Adrenal gland (tissue), 9 donors: ENCODE measurements at regions not wholly inside any gene's neighbourhood (a gene's known extent, or its start where the extent isn't known, plus 50 kb on each side); places are given as distances from the start of the nearest gene placed in this dataset.

Experiments used
- DNase-seq, 7 donors: peaks; one replicate each; pipeline ENCODE4 v3.0.0-alpha.2; 2019 to 2020
- H3K27ac ChIP-seq, 5 donors: fragments of 200-600 bp; sonication (generic) in 4 of 5; 1 replicate in 3 of 5; 2 replicates in 2 of 5; pipeline versions ENCODE4 v1.5.1 to v1.8.0; 2016 to 2020; ENCODE audit warnings: mild to moderate bottlenecking in 1 of 5
- H3K27me3 ChIP-seq: fragments of 200-600 bp; 2 replicates; pipeline ENCODE4 v1.8.0; 2021
- H3K36me3 ChIP-seq, 2 donors: fragments of 200-600 bp; replicated peaks in 1 of 2; 1 replicate in 1 of 2; 2 replicates in 1 of 2; pipeline versions ENCODE4 v1.5.1 to v1.8.0; 2018 to 2022
- H3K4me1 ChIP-seq, 2 donors: fragments of 200-600 bp; replicated peaks in 1 of 2; 1 replicate in 1 of 2; 2 replicates in 1 of 2; pipeline versions ENCODE4 v1.5.1 to v1.8.0; 2018 to 2021
- H3K4me3 ChIP-seq, 4 donors: fragments of 200-600 bp; sonication (generic) in 3 of 4; one replicate each; pipeline ENCODE4 v1.5.1; 2016 to 2018
- H3K9me3 ChIP-seq, 3 donors: fragments of 200-600 bp; sonication (generic) in 1 of 3; replicated peaks in 1 of 3; 1 replicate in 2 of 3; 2 replicates in 1 of 3; pipeline versions ENCODE4 v1.5.1 to v1.8.0; 2016 to 2021
- POLR2A ChIP-seq, 2 donors: fragments of 450-650 bp; IDR thresholded peaks; one replicate each; pipeline ENCODE4 v1.6.1; 2017; ENCODE audit warnings: antibody characterized with exemption in 2 of 2, mild to moderate bottlenecking in 2 of 2, moderate library complexity in 1 of 2
- WGBS, 4 donors: extraction: QIAGEN DNeasy Blood & Tissue Kit in 2 of 4; methylation state at CpG; one replicate each; pipeline versions ENCODE4 v1.1.5 to v1.1.7; 2013 to 2017; 5-methylcytosine and 5-hydroxymethylcytosine counted together
- intact Hi-C, 2 donors: fragments of 100-400 bp; cut with DNase I; formaldehyde crosslinking; loops; one replicate each; pipeline versions ENCODE4 v1.14.1 to v1.15.0; 2022 to 2023
- TF ChIP-seq, protein P1 (sequence below), 6 experiments: fragments of 450-650 bp in 4 of 6; fragments of 200-600 bp in 2 of 6; sonication (generic) in 1 of 6; IDR thresholded peaks; 1 replicate in 5 of 6; 2 replicates in 1 of 6; pipeline versions ENCODE4 v1.5.1 to v1.8.0; 2016 to 2021; ENCODE audit warnings: antibody characterized with exemption in 6 of 6, mild to moderate bottlenecking in 2 of 6, moderate library complexity in 1 of 6
- donor health status: healthy with polysubstance abuse.
- donor health status: Bipolar disorder and iron deficiency.
- donor health status: DM: yes; HTN: yes; CAD: no.
- donor health status: DM: no; HTN: no; CAD: no.
- donor health status: DM: no; HTN: no; CAD: no.

DNA sequence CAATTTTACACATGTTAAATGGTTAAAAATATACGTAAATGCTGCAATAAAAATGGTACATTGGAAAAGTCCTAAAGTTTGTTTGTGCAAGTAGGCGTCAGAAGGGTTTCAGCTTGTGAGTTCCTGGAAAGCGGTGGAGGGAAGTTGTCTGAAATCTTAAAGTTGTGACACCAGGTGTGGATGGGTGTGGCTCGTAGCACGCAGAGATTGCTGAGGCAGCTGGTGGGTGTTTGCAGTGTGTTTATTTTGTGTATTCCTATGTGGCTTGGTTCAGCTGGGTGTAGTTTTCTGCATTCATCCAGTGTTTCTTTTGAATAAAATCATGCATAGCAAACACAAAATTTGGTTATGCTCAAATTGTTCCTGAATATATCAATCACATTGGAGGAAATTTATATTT, 136.8 kb upstream of the TBX3 start:
- TF ChIP-seq, protein P1, sequence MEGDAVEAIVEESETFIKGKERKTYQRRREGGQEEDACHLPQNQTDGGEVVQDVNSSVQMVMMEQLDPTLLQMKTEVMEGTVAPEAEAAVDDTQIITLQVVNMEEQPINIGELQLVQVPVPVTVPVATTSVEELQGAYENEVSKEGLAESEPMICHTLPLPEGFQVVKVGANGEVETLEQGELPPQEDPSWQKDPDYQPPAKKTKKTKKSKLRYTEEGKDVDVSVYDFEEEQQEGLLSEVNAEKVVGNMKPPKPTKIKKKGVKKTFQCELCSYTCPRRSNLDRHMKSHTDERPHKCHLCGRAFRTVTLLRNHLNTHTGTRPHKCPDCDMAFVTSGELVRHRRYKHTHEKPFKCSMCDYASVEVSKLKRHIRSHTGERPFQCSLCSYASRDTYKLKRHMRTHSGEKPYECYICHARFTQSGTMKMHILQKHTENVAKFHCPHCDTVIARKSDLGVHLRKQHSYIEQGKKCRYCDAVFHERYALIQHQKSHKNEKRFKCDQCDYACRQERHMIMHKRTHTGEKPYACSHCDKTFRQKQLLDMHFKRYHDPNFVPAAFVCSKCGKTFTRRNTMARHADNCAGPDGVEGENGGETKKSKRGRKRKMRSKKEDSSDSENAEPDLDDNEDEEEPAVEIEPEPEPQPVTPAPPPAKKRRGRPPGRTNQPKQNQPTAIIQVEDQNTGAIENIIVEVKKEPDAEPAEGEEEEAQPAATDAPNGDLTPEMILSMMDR (IDR thresholded peaks at IDR 0.05): no peak
- TF ChIP-seq POLR2A (IDR thresholded peaks at IDR 0.05): no peak
- Histone ChIP-seq H3K9me3 (no peaks in the 10 kb centered on the region), H3K27ac (no peak overlapping the region), H3K4me1 (no peaks in the 10 kb centered on the region), H3K27me3 (no peaks in the 10 kb centered on the region), H3K36me3 (no peaks in the 10 kb centered on the region), H3K4me3 (no peak overlapping the region)
- peak in 1 of 7 donors; percentile 9 for DNase-seq
- intact Hi-C loops: no loop called here
- WGBS, 4 donors: 78 to 93% (median 84%) methylated on average over 5 of the region's 5 CpGs

DNA sequence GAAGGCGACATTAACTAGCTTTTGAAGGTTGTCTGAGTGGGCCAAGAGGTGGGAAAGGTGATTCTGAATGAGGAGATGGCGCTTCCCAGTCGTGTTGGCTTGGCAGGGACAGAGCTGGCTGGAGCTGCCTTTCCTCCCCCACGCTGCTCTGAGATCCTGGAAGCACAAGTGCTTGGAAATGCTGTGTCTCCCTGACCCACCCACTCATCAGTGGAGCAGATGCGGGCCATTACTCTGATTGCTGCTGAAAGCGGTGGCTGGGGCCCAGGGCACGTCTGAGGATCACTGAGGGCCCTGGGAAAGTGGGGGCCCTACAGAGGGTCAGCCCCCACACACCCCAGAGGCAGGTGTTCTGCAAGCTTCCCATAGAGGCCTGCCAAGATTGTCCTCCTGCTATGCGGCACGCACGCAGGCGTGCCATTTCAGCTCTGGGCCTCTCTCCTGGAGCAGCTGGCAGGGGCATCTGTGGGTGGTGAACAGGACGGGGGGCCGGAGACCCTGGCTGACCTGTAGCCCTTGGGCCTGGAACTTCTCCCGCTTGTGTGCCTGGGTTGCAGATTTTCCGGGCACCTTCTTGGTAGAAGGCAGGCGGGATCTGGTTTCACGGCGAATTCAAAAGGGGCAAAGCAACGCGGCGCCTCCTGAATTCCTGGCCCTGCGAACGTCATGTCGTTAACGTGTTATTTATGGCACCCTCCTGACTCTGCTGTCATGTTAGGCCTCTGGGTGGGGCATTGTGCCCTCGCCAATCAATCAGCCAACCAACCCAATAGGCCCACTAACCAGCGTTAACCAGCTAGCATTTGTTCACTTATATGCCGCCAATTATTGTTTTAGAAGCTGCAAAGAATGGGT, 133.8 kb upstream of the TBX3 start:
- no peak for TF ChIP-seq POLR2A (IDR thresholded peaks at IDR 0.05)
- TF ChIP-seq, protein P1 (IDR thresholded peaks at IDR 0.05): no peak
- intact Hi-C loops: no loop called here
- Histone ChIP-seq H3K36me3 (no peaks in the 10 kb centered on the region), H3K27me3 (no peaks in the 10 kb centered on the region), H3K9me3 (no peaks in the 10 kb centered on the region), H3K4me1 (no peaks in the 10 kb centered on the region), H3K27ac (no peak overlapping the region), H3K4me3 (no peak overlapping the region)
- DNase-seq: peak in 1 of 7 donors; percentile 35
- WGBS, 4 donors: 83 to 92% (median 89%) methylated on average over 23 to 28 of the region's 28 CpGs

DNA sequence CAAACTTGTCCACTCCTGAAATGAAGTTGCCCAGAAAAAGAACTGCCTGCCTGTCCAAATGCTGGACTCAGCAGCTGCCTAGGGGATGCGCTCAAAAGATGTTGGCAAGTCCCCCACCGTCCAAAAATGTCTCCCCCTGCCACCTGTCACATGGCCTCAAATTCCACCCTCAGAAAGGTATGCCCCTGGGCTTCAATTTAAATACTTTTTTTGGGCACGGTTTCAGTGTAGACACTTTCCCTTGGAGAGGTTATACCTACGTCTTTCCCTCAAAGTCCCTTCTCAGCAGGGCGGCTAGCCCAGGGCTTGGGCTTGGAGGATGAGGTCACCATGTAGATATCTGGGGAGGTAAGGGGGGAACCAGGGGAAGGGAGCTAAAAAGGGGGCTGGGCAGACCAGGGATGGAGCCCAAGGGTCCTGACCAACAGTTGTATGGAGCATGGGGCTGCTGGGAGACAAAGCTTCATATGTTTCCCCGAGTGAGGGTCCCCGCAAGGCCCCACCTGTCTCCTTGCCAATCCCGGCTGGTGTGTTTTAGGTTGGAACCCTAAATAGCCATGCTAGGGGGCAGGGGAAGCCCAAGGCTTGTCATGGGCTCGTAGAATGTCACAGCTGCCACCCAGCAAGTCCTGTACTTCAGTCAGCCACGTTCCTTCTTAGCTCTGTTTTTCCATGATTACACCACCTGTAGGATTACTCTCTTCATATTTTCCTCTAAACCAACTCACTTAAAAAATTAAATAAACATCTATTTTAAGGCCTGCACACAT, 131.2 kb upstream of the TBX3 start:
- intact Hi-C loops: no loop called here
- H3K36me3 ChIP-seq: no peaks in the 10 kb centered on the region
- no peaks in the 10 kb centered on the region for H3K9me3 ChIP-seq
- WGBS, 4 donors: 87 to 97% (median 92%) methylated on average over 10 of the region's 10 CpGs
- no peak for TF ChIP-seq POLR2A (IDR thresholded peaks at IDR 0.05)
- no peak overlapping the region for H3K4me3 ChIP-seq
- no peaks in the 10 kb centered on the region for H3K4me1 ChIP-seq
- peak in 1 of 7 donors; percentile 30 for DNase-seq
- no peaks in the 10 kb centered on the region for H3K27me3 ChIP-seq
- no peak overlapping the region for H3K27ac ChIP-seq

DNA sequence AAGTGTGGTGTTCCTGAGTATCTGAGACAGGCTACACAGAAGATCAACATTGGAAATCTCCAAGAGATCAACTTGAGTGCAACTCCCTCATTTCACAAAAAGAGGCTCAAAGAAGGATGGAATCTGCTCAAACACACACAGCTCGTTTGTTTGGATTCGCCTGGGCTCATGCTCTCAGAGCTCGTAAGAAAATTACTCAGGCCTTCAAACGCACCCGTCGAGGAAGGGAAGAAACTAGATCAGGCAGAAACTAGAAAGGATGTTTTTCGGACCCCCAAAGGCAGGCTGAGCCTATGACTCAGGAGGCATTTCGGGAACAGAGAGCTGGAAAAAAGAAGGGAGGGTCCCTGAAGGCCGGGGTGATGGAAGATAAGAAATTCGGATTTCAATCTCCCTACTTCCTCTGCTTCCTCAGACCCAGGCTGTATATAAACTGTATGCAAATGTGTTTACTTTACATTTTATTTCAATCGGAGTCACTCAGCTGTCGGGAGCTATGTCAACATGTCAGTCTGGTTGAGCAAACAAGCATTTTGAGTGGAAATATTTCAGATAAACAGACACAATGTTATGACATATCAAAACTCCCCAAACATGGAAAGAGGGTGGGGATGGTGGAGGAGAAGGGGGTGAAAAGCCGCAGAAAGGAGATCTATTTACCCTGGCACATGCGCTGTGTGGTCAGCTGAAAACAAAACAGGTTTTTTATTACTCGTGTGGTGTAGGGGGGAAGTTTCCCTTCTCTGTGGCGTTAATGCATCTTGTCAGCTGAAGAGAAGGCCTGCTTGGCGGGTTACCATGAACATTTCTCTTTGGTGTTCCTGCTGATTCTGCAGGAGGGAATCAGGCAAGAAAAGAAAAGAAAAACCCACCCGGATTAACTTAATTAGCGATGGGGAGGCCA, 129.1 kb upstream of the TBX3 start:
- TF ChIP-seq, protein P1 (IDR thresholded peaks at IDR 0.05): no peak
- no peak for TF ChIP-seq POLR2A (IDR thresholded peaks at IDR 0.05)
- Histone ChIP-seq H3K4me1 (no peaks in the 10 kb centered on the region), H3K27me3 (no peaks in the 10 kb centered on the region), H3K4me3 (no peak overlapping the region), H3K9me3 (no peaks in the 10 kb centered on the region), H3K36me3 (no peaks in the 10 kb centered on the region), H3K27ac (no peak overlapping the region)
- intact Hi-C loops: no loop called here
- WGBS, 4 donors: 60 to 67% (median 63%) methylated on average over 19 of the region's 19 CpGs
- no peak for DNase-seq
